ENCODE measurements at regions not wholly inside any gene's neighbourhood (a gene's known extent, or its start where the extent isn't known, plus 50 kb on each side); places are given as distances from the start of the nearest gene placed in this dataset.

DNA sequence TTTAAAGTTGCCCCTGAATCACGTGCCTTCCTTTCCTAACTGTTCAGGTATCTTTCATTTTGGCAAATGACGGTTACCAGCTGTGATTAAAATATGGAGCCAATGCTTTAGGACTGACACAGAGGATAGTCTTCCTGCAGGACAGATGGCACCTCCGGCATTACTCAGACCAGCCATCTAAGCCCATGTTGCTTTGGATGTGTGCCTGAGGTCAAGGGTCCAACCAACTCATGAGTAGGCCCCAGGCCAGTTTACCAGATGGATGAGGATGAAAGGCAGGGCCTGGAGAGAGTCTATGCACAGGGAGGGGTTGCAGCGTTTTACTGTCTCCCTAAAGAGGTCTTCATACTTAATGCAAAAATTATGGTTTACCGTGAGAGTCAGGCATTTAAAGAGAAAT is 174.0 kb upstream of the GATB start:
- TF ChIP-seq, protein P1, sequence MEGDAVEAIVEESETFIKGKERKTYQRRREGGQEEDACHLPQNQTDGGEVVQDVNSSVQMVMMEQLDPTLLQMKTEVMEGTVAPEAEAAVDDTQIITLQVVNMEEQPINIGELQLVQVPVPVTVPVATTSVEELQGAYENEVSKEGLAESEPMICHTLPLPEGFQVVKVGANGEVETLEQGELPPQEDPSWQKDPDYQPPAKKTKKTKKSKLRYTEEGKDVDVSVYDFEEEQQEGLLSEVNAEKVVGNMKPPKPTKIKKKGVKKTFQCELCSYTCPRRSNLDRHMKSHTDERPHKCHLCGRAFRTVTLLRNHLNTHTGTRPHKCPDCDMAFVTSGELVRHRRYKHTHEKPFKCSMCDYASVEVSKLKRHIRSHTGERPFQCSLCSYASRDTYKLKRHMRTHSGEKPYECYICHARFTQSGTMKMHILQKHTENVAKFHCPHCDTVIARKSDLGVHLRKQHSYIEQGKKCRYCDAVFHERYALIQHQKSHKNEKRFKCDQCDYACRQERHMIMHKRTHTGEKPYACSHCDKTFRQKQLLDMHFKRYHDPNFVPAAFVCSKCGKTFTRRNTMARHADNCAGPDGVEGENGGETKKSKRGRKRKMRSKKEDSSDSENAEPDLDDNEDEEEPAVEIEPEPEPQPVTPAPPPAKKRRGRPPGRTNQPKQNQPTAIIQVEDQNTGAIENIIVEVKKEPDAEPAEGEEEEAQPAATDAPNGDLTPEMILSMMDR (conservative IDR thresholded peaks at IDR 0.05 in 1 of 2, IDR thresholded peaks at IDR 0.05 in 1 of 2; ENCODE audit: extremely low read depth in 1 of 2, insufficient read depth in 1 of 2, low read depth in 1 of 2, low read length in 2 of 2), result no peak
- no peak for TF ChIP-seq EZH2 (IDR thresholded peaks at IDR 0.05; ENCODE audit: borderline replicate concordance, low read length)
